Esophagus squamous epithelium (tissue), 4 donors: ENCODE measurements at regions not wholly inside any gene's neighbourhood (a gene's known extent, or its start where the extent isn't known, plus 50 kb on each side); places are given as distances from the start of the nearest gene placed in this dataset.

Experiments used
- POLR2A ChIP-seq, 4 donors: fragments of 450-650 bp; IDR thresholded peaks; one replicate each; pipeline ENCODE4 v1.6.1; 2017; ENCODE audit warnings: antibody characterized with exemption in 4 of 4, mild to moderate bottlenecking in 4 of 4, moderate library complexity in 3 of 4
- TF ChIP-seq, protein P1 (sequence below), 6 experiments: fragments of 450-650 bp in 4 of 6; fragments of 200-600 bp in 2 of 6; sonication (generic) in 2 of 6; IDR thresholded peaks; one replicate each; pipeline ENCODE4 v1.5.1; 2016 to 2019; ENCODE audit warnings: antibody characterized with exemption in 6 of 6, mild to moderate bottlenecking in 4 of 6, moderate library complexity in 4 of 6

DNA sequence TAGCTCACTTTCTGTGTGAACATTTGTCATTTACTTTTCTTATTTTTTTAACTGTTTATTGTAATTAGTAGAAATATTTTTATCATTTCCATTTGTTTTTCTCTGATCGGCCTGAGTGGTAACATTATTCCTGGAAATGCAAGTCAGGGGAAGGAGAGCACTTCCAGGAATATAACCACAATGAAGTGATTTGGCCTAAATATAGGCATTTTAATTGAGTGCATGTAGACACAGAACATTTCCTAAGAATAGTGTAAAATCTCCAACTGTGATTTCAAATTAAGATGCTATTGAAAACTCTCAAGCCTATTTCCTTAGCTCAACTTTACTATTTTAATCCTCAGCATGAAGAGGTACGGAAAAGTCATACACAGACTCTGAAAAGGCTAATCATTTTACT lies 86.5 kb upstream of the SKAP2 start:
- no peak for TF ChIP-seq POLR2A (IDR thresholded peaks at IDR 0.05)
- TF ChIP-seq, protein P1, sequence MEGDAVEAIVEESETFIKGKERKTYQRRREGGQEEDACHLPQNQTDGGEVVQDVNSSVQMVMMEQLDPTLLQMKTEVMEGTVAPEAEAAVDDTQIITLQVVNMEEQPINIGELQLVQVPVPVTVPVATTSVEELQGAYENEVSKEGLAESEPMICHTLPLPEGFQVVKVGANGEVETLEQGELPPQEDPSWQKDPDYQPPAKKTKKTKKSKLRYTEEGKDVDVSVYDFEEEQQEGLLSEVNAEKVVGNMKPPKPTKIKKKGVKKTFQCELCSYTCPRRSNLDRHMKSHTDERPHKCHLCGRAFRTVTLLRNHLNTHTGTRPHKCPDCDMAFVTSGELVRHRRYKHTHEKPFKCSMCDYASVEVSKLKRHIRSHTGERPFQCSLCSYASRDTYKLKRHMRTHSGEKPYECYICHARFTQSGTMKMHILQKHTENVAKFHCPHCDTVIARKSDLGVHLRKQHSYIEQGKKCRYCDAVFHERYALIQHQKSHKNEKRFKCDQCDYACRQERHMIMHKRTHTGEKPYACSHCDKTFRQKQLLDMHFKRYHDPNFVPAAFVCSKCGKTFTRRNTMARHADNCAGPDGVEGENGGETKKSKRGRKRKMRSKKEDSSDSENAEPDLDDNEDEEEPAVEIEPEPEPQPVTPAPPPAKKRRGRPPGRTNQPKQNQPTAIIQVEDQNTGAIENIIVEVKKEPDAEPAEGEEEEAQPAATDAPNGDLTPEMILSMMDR (IDR thresholded peaks at IDR 0.05): no peak
